Type B pancreatic cell (in vitro differentiated cells): ENCODE measurements at regions not wholly inside any gene's neighbourhood (a gene's known extent, or its start where the extent isn't known, plus 50 kb on each side); places are given as distances from the start of the nearest gene placed in this dataset.

Experiments
- DNase-seq: peaks from one replicate; pipeline ENCODE4 v3.0.0; 2021; ENCODE audit warnings: mixed read lengths; ENCODE audit not compliant: unreplicated experiment; ENCODE audit errors: extremely low spot score
- H3K27ac Mint-ChIP-seq: 2 replicates; pipeline ENCODE4 v1.8.0; 2021; ENCODE audit warnings: mild to moderate bottlenecking, mixed read lengths
- H3K27me3 Mint-ChIP-seq: 2 replicates; pipeline ENCODE4 v1.8.0; 2021; ENCODE audit warnings: mixed read lengths
- H3K36me3 Mint-ChIP-seq: 2 replicates; pipeline ENCODE4 v1.8.0; 2021; ENCODE audit warnings: mixed read lengths
- H3K4me1 Mint-ChIP-seq: one replicate; pipeline ENCODE4 v1.8.0; 2021; ENCODE audit warnings: mixed read lengths; ENCODE audit not compliant: unreplicated experiment
- H3K4me3 Mint-ChIP-seq: 2 replicates; pipeline ENCODE4 v1.8.0; 2021; ENCODE audit warnings: mild to moderate bottlenecking, mixed read lengths
- H3K9me3 Mint-ChIP-seq: 2 replicates; pipeline ENCODE4 v1.8.0; 2021; ENCODE audit warnings: mixed read lengths
- TF ChIP-seq, protein P1 (sequence below): fragments of 200-600 bp; sonication (generic); conservative IDR thresholded peaks from 2 replicates; pipeline ENCODE4 v1.5.0; 2021; ENCODE audit warnings: antibody characterized with exemption, mild to moderate bottlenecking

DNA sequence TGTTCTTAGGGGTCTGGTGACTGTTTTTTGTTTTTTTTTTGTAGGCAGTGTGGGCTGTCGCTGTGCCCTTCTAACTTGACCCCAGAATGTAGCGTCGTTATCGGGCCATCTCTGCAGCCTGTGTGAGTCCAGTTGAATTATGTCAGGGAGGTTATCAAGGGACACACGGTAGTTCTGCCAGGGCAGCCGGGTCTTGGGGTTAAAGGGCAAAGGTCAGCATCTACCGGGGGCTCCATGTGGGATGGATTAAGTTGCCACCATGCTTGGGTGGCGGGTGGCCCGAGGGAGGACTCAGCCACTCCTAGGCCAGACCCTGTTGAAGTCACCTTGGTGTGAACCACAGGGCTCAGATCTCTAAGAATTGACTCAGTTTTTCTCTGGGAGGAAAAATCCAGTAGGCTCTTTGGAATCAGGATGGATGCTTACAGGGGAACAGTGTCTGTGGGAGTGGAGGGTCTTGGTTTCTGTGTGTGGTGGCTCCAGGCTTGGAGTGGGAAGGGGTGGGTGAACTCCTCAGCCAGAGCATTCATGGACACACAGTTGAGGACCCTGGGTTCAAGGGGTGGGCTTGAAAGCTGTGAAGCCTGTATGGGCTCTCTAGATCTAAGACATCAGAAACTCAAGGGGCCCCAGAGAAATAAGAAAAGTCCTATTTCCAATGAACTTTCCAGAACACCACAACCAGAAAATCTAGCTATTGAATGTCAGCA is 191.7 kb downstream of the IRF8 start:
- no peaks in the 10 kb centered on the region for H3K36me3 Mint-ChIP-seq
- H3K4me3 Mint-ChIP-seq, result no peak overlapping the region
- peak overlapping the region; percentile 65 for H3K27ac Mint-ChIP-seq
- H3K27me3 Mint-ChIP-seq, result peaks cover 34% of the 10 kb centered on the region
- no peaks in the 10 kb centered on the region for H3K9me3 Mint-ChIP-seq
- TF ChIP-seq, protein P1, sequence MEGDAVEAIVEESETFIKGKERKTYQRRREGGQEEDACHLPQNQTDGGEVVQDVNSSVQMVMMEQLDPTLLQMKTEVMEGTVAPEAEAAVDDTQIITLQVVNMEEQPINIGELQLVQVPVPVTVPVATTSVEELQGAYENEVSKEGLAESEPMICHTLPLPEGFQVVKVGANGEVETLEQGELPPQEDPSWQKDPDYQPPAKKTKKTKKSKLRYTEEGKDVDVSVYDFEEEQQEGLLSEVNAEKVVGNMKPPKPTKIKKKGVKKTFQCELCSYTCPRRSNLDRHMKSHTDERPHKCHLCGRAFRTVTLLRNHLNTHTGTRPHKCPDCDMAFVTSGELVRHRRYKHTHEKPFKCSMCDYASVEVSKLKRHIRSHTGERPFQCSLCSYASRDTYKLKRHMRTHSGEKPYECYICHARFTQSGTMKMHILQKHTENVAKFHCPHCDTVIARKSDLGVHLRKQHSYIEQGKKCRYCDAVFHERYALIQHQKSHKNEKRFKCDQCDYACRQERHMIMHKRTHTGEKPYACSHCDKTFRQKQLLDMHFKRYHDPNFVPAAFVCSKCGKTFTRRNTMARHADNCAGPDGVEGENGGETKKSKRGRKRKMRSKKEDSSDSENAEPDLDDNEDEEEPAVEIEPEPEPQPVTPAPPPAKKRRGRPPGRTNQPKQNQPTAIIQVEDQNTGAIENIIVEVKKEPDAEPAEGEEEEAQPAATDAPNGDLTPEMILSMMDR, result no peak
- DNase-seq, result no peak
- peaks cover 17% of the 10 kb centered on the region for H3K4me1 Mint-ChIP-seq

GRCh38 chr16:86091976-86092375 is 193.0 kb downstream of the IRF8 start:
- no peak for DNase-seq
- H3K27ac Mint-ChIP-seq, result no peak overlapping the region

GRCh38 chr16:86092586-86093480 is 193.9 kb downstream of the IRF8 start:
- no peak overlapping the region for H3K4me3 Mint-ChIP-seq
- H3K27ac Mint-ChIP-seq, result no peak overlapping the region
- H3K4me1 Mint-ChIP-seq, result peaks cover 12% of the 10 kb centered on the region
- H3K27me3 Mint-ChIP-seq, result peaks cover 30% of the 10 kb centered on the region
- no peaks in the 10 kb centered on the region for H3K9me3 Mint-ChIP-seq
- DNase-seq, result no peak
- H3K36me3 Mint-ChIP-seq, result no peaks in the 10 kb centered on the region
- TF ChIP-seq, protein P1, result no peak

More at GRCh38 chr16:86091976-86092375, 193.0 kb downstream of the IRF8 start:
- H3K4me3 Mint-ChIP-seq, result no peak overlapping the region
- no peaks in the 10 kb centered on the region for H3K36me3 Mint-ChIP-seq
- peaks cover 35% of the 10 kb centered on the region for H3K27me3 Mint-ChIP-seq
- peaks cover 17% of the 10 kb centered on the region for H3K4me1 Mint-ChIP-seq
- no peaks in the 10 kb centered on the region for H3K9me3 Mint-ChIP-seq
- TF ChIP-seq, protein P1, result no peak

DNA sequence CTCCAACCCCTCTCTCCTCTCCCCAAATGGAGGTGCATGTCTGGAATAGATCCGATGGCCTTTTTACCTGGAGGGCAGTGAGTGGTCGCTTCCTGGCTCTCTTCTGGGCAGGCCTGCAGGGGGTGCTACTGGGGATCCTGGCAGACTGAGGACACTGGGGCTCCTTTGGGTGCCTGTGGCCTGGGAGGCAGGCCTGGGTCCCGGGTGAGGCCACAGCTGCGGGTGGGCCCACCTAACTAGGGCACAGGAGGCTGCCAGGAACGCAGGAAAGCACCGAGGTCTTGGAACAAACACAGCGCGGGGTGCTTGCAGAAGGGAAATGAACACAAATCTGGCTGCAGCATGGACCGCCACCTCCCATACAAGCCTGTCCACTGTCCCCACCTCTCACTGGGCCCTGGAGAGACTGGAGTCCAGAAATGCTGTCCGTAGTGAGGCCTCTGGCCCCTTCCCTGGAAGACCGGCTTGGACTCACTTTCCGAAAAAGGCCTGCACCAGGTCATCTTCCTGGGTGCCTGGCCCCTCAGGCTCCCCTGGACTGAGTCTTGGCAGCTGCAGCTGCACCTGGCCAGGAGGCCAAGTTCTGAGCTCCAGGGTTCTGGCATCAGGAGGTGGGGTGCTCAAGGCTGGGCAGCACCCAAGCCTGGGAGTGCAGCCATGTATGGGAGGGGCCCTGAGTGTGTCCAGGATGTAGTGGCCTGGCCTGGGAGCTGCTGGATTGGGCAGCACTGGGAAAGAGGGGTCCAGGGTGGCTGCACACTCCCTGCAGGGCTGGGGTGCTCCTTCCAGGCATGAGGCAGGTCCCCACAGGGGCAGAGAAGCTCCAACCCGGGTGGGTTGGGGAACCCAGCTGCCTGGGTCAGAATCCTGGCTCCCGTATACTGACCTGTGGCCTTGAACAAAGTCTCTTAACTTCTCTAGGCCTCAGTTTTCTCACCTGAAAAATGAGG is 195.1 kb downstream of the IRF8 start:
- H3K4me1 Mint-ChIP-seq, result peaks cover 7% of the 10 kb centered on the region
- TF ChIP-seq, protein P1, result no peak
- no peak overlapping the region for H3K27ac Mint-ChIP-seq
- no peak overlapping the region for H3K4me3 Mint-ChIP-seq
- no peak for DNase-seq
- H3K9me3 Mint-ChIP-seq, result no peaks in the 10 kb centered on the region
- peaks cover 32% of the 10 kb centered on the region for H3K27me3 Mint-ChIP-seq
- no peaks in the 10 kb centered on the region for H3K36me3 Mint-ChIP-seq

DNA sequence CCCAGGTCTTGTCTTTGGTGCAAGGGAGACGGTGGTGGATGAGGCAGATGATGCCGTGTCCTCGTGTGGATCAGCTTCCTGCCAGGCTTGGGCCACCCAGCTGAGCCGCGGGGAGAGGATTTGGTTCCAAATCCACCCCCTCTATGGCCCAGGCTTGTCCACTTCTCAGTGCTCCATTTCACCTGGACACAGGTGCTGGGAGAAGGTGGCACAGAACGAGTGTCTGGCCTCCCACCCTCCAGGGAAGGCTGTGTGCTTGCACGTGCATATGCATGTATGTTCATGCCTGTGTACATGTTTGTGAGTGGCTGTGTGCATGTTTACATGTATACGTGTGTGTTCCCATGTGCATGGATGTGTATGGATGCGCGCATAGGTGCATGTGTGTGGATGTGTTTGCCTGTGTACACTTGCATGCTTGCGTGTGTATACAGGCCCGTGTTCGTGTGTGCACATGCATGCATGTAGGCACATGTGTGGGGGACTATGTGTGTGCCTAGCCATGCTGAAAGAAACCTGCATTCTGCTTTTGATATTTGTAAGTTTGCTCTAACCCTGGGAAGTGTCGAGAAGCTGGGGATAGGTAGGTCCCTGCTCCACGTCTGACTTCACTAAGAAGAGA is 196.3 kb downstream of the IRF8 start:
- Mint-ChIP-seq H3K27me3 (peaks cover 30% of the 10 kb centered on the region), H3K27ac (no peak overlapping the region), H3K4me3 (no peak overlapping the region), H3K9me3 (no peaks in the 10 kb centered on the region), H3K4me1 (peaks cover 10% of the 10 kb centered on the region), H3K36me3 (no peaks in the 10 kb centered on the region)
- TF ChIP-seq, protein P1, result no peak
- DNase-seq, result no peak
